ENCODE measurements at regions not wholly inside any gene's neighbourhood (a gene's known extent, or its start where the extent isn't known, plus 50 kb on each side); places are given as distances from the start of the nearest gene placed in this dataset.

GRCh38 chr3:21294768-21295167 lies 456.2 kb downstream of the ZNF385D start:
- Histone ChIP-seq H3K4me1 (ENCODE audit: insufficient read depth, low read length) (no peaks in the 10 kb centered on the region), H3K36me3 (ENCODE audit: insufficient read depth, low read length) (no peaks in the 10 kb centered on the region), H3K27ac (ENCODE audit: low read depth in 1 of 2, low read length in 2 of 2) (no peak overlapping the region), H3K27me3 (ENCODE audit: control insufficient read depth in 1 of 2, insufficient read depth in 2 of 2, low read length in 2 of 2) (no peaks in the 10 kb centered on the region), H3K9me3 (ENCODE audit: control insufficient read depth in 1 of 2, insufficient read depth in 1 of 2, low read length in 2 of 2) (peaks cover 0 to 4% of the 10 kb centered on the region in 2 experiments), H3K4me3 (ENCODE audit: low read length) (no peak overlapping the region)
- Mint-ChIP-seq H3K9me3 (peaks cover 9% of the 10 kb centered on the region), H3K4me3 (no peak overlapping the region), H3K27ac (no peak overlapping the region), H3K27me3 (no peaks in the 10 kb centered on the region), H3K36me3 (ENCODE audit: low read depth) (no peaks in the 10 kb centered on the region), H3K4me1 (ENCODE audit: low read depth) (no peaks in the 10 kb centered on the region)
- ChIA-PET POLR2A (no interaction called here), CTCF (no interaction called here)
- ATAC-seq (ENCODE audit: poor library complexity) (no peak), DNase-seq (no peak)
- TF ChIP-seq CTCF (IDR thresholded peaks at IDR 0.05), result no peak
- intact Hi-C loops (cut with DNase I, micrococcal nuclease), result no loop called here

DNA sequence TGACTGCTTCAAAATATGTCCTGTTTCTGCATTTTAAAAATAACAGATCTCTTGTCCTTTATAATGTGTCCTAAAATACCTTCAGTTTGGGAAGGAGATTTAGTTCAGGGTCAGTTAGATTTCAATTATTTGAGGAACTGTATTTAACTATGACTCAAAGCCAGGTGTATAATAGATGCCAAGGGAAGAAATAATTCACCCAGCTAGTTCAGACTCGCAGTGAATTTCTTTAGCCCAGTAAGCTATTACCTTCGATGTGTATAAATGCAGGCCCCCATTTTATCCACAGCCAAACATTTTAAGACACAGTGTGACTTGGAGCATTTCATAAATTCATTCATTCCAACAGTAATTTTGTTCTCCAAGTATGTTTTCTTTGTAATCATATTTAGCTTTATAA lies 458.0 kb downstream of the ZNF385D start:
- intact Hi-C loops (cut with DNase I, micrococcal nuclease), result no loop called here
- Mint-ChIP-seq H3K9me3 (peaks cover 4% of the 10 kb centered on the region), H3K27me3 (no peaks in the 10 kb centered on the region), H3K36me3 (ENCODE audit: low read depth) (no peaks in the 10 kb centered on the region), H3K4me3 (no peak overlapping the region), H3K27ac (no peak overlapping the region), H3K4me1 (ENCODE audit: low read depth) (no peaks in the 10 kb centered on the region)
- ChIA-PET POLR2A (no interaction called here), CTCF (no interaction called here)
- H3K9me3 ChIP-seq (ENCODE audit: control insufficient read depth in 1 of 2, insufficient read depth in 1 of 2, low read length in 2 of 2), result peaks cover 0 to 4% of the 10 kb centered on the region in 2 experiments
- no peak for TF ChIP-seq CTCF (IDR thresholded peaks at IDR 0.05)
- ATAC-seq (ENCODE audit: poor library complexity), result no peak
- no peak overlapping the region for H3K4me3 ChIP-seq (ENCODE audit: low read length)
- H3K36me3 ChIP-seq (ENCODE audit: insufficient read depth, low read length), result no peaks in the 10 kb centered on the region
- DNase-seq, result no peak
- H3K4me1 ChIP-seq (ENCODE audit: insufficient read depth, low read length), result no peaks in the 10 kb centered on the region
- no peaks in the 10 kb centered on the region for H3K27me3 ChIP-seq (ENCODE audit: control insufficient read depth in 1 of 2, insufficient read depth in 2 of 2, low read length in 2 of 2)
- no peak overlapping the region for H3K27ac ChIP-seq (ENCODE audit: low read depth in 1 of 2, low read length in 2 of 2)

GRCh38 chr3:21290557-21290956 lies 460.5 kb downstream of the ZNF385D start:
- TF ChIP-seq CTCF (IDR thresholded peaks at IDR 0.05), result no peak
- Histone ChIP-seq H3K4me3 (ENCODE audit: low read length) (no peak overlapping the region), H3K9me3 (ENCODE audit: control insufficient read depth in 1 of 2, insufficient read depth in 1 of 2, low read length in 2 of 2) (peaks cover 0 to 3% of the 10 kb centered on the region in 2 experiments), H3K4me1 (ENCODE audit: insufficient read depth, low read length) (no peaks in the 10 kb centered on the region), H3K27me3 (ENCODE audit: control insufficient read depth in 1 of 2, insufficient read depth in 2 of 2, low read length in 2 of 2) (no peaks in the 10 kb centered on the region), H3K27ac (ENCODE audit: low read depth in 1 of 2, low read length in 2 of 2) (no peak overlapping the region), H3K36me3 (ENCODE audit: insufficient read depth, low read length) (no peaks in the 10 kb centered on the region)
- no peaks in the 10 kb centered on the region for H3K36me3 Mint-ChIP-seq (ENCODE audit: low read depth)
- peaks cover 10% of the 10 kb centered on the region for H3K9me3 Mint-ChIP-seq
- H3K27ac Mint-ChIP-seq, result no peak overlapping the region
- no peak overlapping the region for H3K4me3 Mint-ChIP-seq
- no peak for DNase-seq
- intact Hi-C loops (cut with DNase I, micrococcal nuclease), result no loop called here
- H3K4me1 Mint-ChIP-seq (ENCODE audit: low read depth), result no peaks in the 10 kb centered on the region
- POLR2A ChIA-PET, result no interaction called here
- no peak for ATAC-seq (ENCODE audit: poor library complexity)
- no peaks in the 10 kb centered on the region for H3K27me3 Mint-ChIP-seq
- CTCF ChIA-PET, result no interaction called here
